ENCODE measurements at regions not wholly inside any gene's neighbourhood (a gene's known extent, or its start where the extent isn't known, plus 50 kb on each side); places are given as distances from the start of the nearest gene placed in this dataset.

GRCh38 chr10:33497338-33497737 lies 162.9 kb upstream of the NRP1 start:
- TF ChIP-seq POLR2AphosphoS5 (IDR thresholded peaks at IDR 0.05) (no peak), POLR2A (IDR thresholded peaks at IDR 0.05) (no peak)
- TF ChIP-seq, protein P1, sequence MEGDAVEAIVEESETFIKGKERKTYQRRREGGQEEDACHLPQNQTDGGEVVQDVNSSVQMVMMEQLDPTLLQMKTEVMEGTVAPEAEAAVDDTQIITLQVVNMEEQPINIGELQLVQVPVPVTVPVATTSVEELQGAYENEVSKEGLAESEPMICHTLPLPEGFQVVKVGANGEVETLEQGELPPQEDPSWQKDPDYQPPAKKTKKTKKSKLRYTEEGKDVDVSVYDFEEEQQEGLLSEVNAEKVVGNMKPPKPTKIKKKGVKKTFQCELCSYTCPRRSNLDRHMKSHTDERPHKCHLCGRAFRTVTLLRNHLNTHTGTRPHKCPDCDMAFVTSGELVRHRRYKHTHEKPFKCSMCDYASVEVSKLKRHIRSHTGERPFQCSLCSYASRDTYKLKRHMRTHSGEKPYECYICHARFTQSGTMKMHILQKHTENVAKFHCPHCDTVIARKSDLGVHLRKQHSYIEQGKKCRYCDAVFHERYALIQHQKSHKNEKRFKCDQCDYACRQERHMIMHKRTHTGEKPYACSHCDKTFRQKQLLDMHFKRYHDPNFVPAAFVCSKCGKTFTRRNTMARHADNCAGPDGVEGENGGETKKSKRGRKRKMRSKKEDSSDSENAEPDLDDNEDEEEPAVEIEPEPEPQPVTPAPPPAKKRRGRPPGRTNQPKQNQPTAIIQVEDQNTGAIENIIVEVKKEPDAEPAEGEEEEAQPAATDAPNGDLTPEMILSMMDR (IDR thresholded peaks at IDR 0.05) = no peak
